Pancreas (tissue), 10 donors: ENCODE measurements at regions not wholly inside any gene's neighbourhood (a gene's known extent, or its start where the extent isn't known, plus 50 kb on each side); places are given as distances from the start of the nearest gene placed in this dataset.

Experiments used
- ATAC-seq, 4 donors: fragments of 200-7000 bp; cut with Tn5 transposase; one replicate each; pipeline versions ENCODE4 v1.8.0 to v1.9.1; 2020; ENCODE audit warnings: mild to moderate bottlenecking in 4 of 4, moderate library complexity in 4 of 4
- DNase-seq, 6 donors: peaks; one replicate each; pipeline ENCODE4 v3.0.0-alpha.2; 2020
- FAIRE-seq: peaks from 2 replicates; lab custom pipeline; 2012; peaks lifted over from hg19 to GRCh38; lab: Jason Lieb, UNC
- H3K27ac ChIP-seq, 4 donors: fragments of 200-600 bp; sonication (generic); 1 replicate in 3 of 4; 2 replicates in 1 of 4; pipeline versions ENCODE4 v1.5.0 to v1.8.0; 2020
- H3K27me3 ChIP-seq, 4 donors: fragments of 200-600 bp; one replicate each; pipeline ENCODE4 v1.8.0; 2021
- H3K36me3 ChIP-seq, 3 donors: fragments of 200-600 bp; sonication (generic) in 1 of 3; one replicate each; pipeline versions ENCODE4 v1.5.0 to v1.8.0; 2020 to 2021
- H3K4me1 ChIP-seq, 3 donors: fragments of 200-600 bp; one replicate each; pipeline ENCODE4 v1.8.0; 2021
- H3K4me3 ChIP-seq, 4 donors: fragments of 200-600 bp; sonication (generic) in 2 of 4; one replicate each; pipeline versions ENCODE4 v1.5.0 to v1.8.0; 2020 to 2021
- H3K9me3 ChIP-seq, 4 donors: fragments of 200-600 bp; one replicate each; pipeline ENCODE4 v1.8.0; 2021
- WGBS, 2 donors: extraction: QIAGEN DNeasy Blood & Tissue Kit; methylation state at CpG; one replicate each; pipeline ENCODE4 v1.1.7; 2013; 5-methylcytosine and 5-hydroxymethylcytosine counted together
- intact Hi-C, 3 donors: fragments of 100-400 bp; cut with DNase I; formaldehyde crosslinking; loops; one replicate each; pipeline versions ENCODE4 v1.11.1 to v1.14.2; 2022
- TF ChIP-seq, protein P1 (sequence below), 4 donors: fragments of 200-600 bp; sonication (generic) in 3 of 4; IDR thresholded peaks; one replicate each; pipeline versions ENCODE4 v1.5.0 to v1.8.0; 2021; ENCODE audit warnings: antibody characterized with exemption in 4 of 4
- donor health status: healthy with polysubstance abuse.
- donor health status: DM: no; HTN: no; CAD: no; lungs with moderate emphysema.
- donor health status: DM: no; HTN: no; CAD: no.
- donor health status: control.
- donor health status: control.
- donor health status: Bipolar disorder and iron deficiency.
- donor health status: DM: yes; HTN: yes; CAD: no.
- donor health status: DM: no; HTN: no; CAD: no.
- donor health status: DM: no; HTN: no; CAD: no.
- donor health status: DM: yes; HTN: yes; CAD: no.

DNA sequence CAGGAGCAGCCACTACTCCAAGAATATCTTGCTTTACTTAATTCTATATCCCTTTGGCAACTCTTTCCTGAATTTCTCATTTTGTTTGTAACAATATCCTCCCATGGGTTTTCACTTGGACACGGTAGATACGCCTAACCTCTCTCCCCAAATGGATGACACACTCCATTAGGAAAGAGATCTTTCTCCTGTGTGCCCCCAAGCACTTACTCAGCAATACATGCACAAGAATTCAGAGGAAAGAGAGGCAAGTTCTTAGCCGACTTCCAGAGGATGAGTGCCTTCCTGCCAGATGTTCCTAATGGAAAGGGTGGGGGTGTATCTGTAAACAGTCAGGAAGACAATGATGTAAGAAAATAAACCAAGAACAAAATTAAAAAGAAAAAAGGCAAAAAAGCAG lies 844.5 kb downstream of the NLGN4Y start:
- ATAC-seq (no peak), DNase-seq (no peak), FAIRE-seq (no peak)
- H3K36me3 ChIP-seq = no peaks in the 10 kb centered on the region
- 71% methylated on average over 3 of the region's 3 CpGs; no CpG with 5 or more reads in 1 of the 2 donors for WGBS, 2 donors
- intact Hi-C loops = no loop called here
- H3K4me3 ChIP-seq = no peak overlapping the region
- TF ChIP-seq, protein P1, sequence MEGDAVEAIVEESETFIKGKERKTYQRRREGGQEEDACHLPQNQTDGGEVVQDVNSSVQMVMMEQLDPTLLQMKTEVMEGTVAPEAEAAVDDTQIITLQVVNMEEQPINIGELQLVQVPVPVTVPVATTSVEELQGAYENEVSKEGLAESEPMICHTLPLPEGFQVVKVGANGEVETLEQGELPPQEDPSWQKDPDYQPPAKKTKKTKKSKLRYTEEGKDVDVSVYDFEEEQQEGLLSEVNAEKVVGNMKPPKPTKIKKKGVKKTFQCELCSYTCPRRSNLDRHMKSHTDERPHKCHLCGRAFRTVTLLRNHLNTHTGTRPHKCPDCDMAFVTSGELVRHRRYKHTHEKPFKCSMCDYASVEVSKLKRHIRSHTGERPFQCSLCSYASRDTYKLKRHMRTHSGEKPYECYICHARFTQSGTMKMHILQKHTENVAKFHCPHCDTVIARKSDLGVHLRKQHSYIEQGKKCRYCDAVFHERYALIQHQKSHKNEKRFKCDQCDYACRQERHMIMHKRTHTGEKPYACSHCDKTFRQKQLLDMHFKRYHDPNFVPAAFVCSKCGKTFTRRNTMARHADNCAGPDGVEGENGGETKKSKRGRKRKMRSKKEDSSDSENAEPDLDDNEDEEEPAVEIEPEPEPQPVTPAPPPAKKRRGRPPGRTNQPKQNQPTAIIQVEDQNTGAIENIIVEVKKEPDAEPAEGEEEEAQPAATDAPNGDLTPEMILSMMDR (IDR thresholded peaks at IDR 0.05) = no peak
- H3K9me3 ChIP-seq = no peaks in the 10 kb centered on the region
- H3K4me1 ChIP-seq = no peaks in the 10 kb centered on the region
- H3K27me3 ChIP-seq = no peaks in the 10 kb centered on the region
- no peak overlapping the region for H3K27ac ChIP-seq

DNA sequence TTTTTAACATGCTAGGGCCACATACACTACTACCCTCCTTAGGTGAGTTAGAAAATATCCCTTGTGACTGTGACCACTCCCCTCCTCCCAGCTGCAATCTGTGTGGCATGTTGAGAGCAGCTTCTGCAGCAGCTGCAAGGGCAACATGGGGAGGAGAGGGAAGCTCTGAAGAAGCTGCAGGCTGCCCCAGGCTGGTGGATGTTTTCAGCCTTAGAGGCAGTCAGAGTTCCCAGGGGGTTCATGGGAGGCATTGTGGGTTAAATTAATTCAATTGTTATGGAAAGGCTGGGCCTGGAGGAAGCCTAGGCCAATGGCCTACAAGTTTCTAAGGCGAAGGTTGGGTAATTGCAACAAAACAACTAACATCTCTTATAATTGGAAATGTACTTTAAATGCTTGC lies 860.8 kb downstream of the NLGN4Y start:
- H3K9me3 ChIP-seq = no peaks in the 10 kb centered on the region
- intact Hi-C loops = no loop called here
- H3K27ac ChIP-seq = no peak overlapping the region
- 80% methylated on average over 1 of the region's 1 CpG; no CpG with 5 or more reads in 1 of the 2 donors for WGBS, 2 donors
- H3K4me3 ChIP-seq = no peak overlapping the region
- FAIRE-seq = no peak
- TF ChIP-seq, protein P1 (IDR thresholded peaks at IDR 0.05) = no peak
- H3K4me1 ChIP-seq = no peaks in the 10 kb centered on the region
- ATAC-seq = no peak
- no peaks in the 10 kb centered on the region for H3K36me3 ChIP-seq
- no peaks in the 10 kb centered on the region for H3K27me3 ChIP-seq
- no peak for DNase-seq

DNA sequence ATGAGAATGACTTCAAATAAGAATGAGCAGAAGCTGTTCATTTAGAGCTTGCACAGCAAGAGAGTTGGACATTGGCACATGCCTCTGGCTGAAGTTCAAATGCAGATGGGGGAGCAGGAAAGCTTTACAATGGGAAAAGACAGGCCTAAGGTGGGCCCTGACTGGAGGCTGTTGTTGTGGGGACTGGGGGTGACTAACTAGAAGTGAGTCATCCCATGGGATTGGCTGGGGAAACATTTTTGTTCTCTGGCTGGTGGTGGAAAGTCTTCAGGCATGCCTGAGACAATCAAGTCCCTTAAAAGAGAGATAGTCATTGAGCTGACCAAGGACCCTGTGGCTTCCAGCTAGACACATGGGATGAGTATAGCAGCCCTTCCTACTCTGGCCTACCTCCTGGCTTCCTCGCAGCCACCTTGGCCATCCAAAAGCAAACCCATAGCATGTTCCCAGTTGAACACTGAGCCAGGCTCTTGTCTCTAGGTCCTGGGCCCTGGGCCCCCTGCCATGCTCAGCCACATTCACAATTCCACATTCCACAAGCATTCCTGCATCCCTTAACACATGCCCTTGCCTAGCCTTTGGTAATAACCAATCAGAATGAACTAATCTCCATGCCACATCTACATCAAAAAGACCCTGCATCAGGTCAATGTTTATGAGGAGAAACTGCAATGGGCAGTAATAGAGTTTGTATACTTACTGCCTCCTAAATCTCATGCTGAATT lies 873.4 kb downstream of the NLGN4Y start:
- no peak for FAIRE-seq
- Histone ChIP-seq H3K9me3 (no peaks in the 10 kb centered on the region), H3K27me3 (no peaks in the 10 kb centered on the region), H3K4me3 (no peak overlapping the region), H3K36me3 (no peaks in the 10 kb centered on the region), H3K4me1 (no peaks in the 10 kb centered on the region), H3K27ac (no peak overlapping the region)
- TF ChIP-seq, protein P1 (IDR thresholded peaks at IDR 0.05) = no peak
- no peak for ATAC-seq
- no peak for DNase-seq
- WGBS, 2 donors = 67% methylated on average over 1 of the region's 1 CpG; no CpG with 5 or more reads in 1 of the 2 donors
- intact Hi-C loops = no loop called here

DNA sequence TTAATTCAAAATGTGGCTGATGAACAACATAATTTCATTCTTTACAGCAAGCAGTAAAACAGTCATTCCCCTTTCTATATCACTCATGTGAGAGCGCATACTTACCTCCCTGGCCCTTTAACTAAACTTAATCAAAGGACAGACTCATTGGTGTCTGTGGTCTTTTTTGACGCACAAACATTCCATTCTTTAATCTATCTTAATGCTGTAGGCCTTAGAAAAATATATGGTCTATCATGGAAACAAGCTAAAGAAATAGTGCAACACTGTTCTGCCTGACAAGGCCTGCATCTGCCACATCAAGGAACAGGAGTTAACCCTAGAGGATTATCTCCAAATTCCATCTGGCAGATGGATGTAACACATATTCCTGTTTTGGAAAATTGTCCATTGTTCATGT lies 878.1 kb downstream of the NLGN4Y start:
- FAIRE-seq = no peak

More for the DNA sequence above, 878.1 kb downstream of the NLGN4Y start:
- intact Hi-C loops = no loop called here
- TF ChIP-seq, protein P1 (IDR thresholded peaks at IDR 0.05) = no peak
- H3K9me3 ChIP-seq = no peaks in the 10 kb centered on the region
- WGBS, 2 donors = 95% methylated on average over 2 of the region's 2 CpGs; no CpG with 5 or more reads in 1 of the 2 donors
- H3K4me1 ChIP-seq = no peaks in the 10 kb centered on the region
- no peaks in the 10 kb centered on the region for H3K36me3 ChIP-seq
- no peaks in the 10 kb centered on the region for H3K27me3 ChIP-seq
- no peak for ATAC-seq
- DNase-seq = no peak
- no peak overlapping the region for H3K27ac ChIP-seq
- no peak overlapping the region for H3K4me3 ChIP-seq
